HG03097 (cell line): ENCODE measurements at regions not wholly inside any gene's neighbourhood (a gene's known extent, or its start where the extent isn't known, plus 50 kb on each side); places are given as distances from the start of the nearest gene placed in this dataset.
"Not testable (repeated sequence)": the region's sequence is repeated elsewhere in the genome, so short reads cannot be mapped to it uniquely, and the experiment has no call there.

ENCODE experiments used
- ATAC-seq: cut with Tn5 transposase; IDR thresholded peaks from one replicate; pipeline ENCODE4 v1.9.1; 2021; ENCODE audit not compliant: unreplicated experiment, low FRiP score

- ATAC-seq, result no peak
Measured at GRCh38 chr16:9603316-9603715, 511.9 kb downstream of the HAPSTR1 start.

GRCh38 chr16:9607515-9608230 is 516.2 kb downstream of the HAPSTR1 start:
- ATAC-seq, result no peak

- no peak for ATAC-seq
Measured at GRCh38 chr16:9610727-9611126, 519.3 kb downstream of the HAPSTR1 start.

- ATAC-seq, result no peak
Measured at GRCh38 chr16:9612267-9612666, 520.8 kb downstream of the HAPSTR1 start.

GRCh38 chr16:9614389-9614788 is 522.9 kb downstream of the HAPSTR1 start:
- ATAC-seq, result no peak

GRCh38 chr16:9622268-9622667 is 530.8 kb downstream of the HAPSTR1 start:
- ATAC-seq, result no peak

GRCh38 chr16:9625122-9625521 is 533.7 kb downstream of the HAPSTR1 start:
- no peak for ATAC-seq

- no peak for ATAC-seq
Measured at GRCh38 chr16:9627427-9627826, 536.0 kb downstream of the HAPSTR1 start.

GRCh38 chr16:9630119-9630518 is 538.7 kb downstream of the HAPSTR1 start:
- no peak for ATAC-seq

- ATAC-seq, result no peak
Measured at GRCh38 chr16:9630985-9631384, 539.5 kb downstream of the HAPSTR1 start.

GRCh38 chr16:9633844-9634243 is 542.4 kb downstream of the HAPSTR1 start:
- ATAC-seq, result no peak

GRCh38 chr16:9635150-9635720 is 543.8 kb downstream of the HAPSTR1 start:
- not testable (repeated sequence) for ATAC-seq

GRCh38 chr16:9644258-9644657 is 538.0 kb downstream of the GRIN2A start:
- ATAC-seq, result no peak

GRCh38 chr16:9645911-9646310 is 536.3 kb downstream of the GRIN2A start:
- ATAC-seq, result no peak

GRCh38 chr16:9647981-9648701 is 534.1 kb downstream of the GRIN2A start:
- ATAC-seq, result no peak

GRCh38 chr16:9650284-9650683 is 531.9 kb downstream of the GRIN2A start:
- ATAC-seq, result no peak

GRCh38 chr16:9655051-9655450 is 527.2 kb downstream of the GRIN2A start:
- ATAC-seq, result no peak

- no peak for ATAC-seq
Measured at GRCh38 chr16:9657641-9658040, 524.6 kb downstream of the GRIN2A start.

- no peak for ATAC-seq
Measured at GRCh38 chr16:9658164-9658563, 524.1 kb downstream of the GRIN2A start.

GRCh38 chr16:9658586-9658985 is 523.6 kb downstream of the GRIN2A start:
- ATAC-seq, result no peak

GRCh38 chr16:9660898-9661297 is 521.3 kb downstream of the GRIN2A start:
- no peak for ATAC-seq
